ENCODE measurements at regions not wholly inside any gene's neighbourhood (a gene's known extent, or its start where the extent isn't known, plus 50 kb on each side); places are given as distances from the start of the nearest gene placed in this dataset.
"Not testable (repeated sequence)": the region's sequence is repeated elsewhere in the genome, so short reads cannot be mapped to it uniquely, and the experiment has no call there.

- TF ChIP-seq TCF7L2 (IDR thresholded peaks at IDR 0.05; ENCODE audit: low read depth, low read length) (no peak), REST (IDR thresholded peaks at IDR 0.05; ENCODE audit: insufficient read depth in 1 of 2, low read depth in 2 of 2, low read length in 1 of 2) (no peak), POLR2AphosphoS5 (IDR thresholded peaks at IDR 0.05; ENCODE audit: low read depth, low read length) (no peak), CTCF (IDR thresholded peaks at IDR 0.05) (no peak), SIN3A (IDR thresholded peaks at IDR 0.05; ENCODE audit: borderline replicate concordance, insufficient read depth, low read depth, low read length) (no peak)
- ChIA-PET CTCF (no interaction called here), POLR2A (no interaction called here)
- H3K27me3 ChIP-seq (ENCODE audit: control insufficient read depth, insufficient read depth, low read length), result no peaks in the 10 kb centered on the region
- H3K36me3 ChIP-seq (ENCODE audit: control insufficient read depth, insufficient read depth, low read length), result no peaks in the 10 kb centered on the region
- peaks cover 22% of the 10 kb centered on the region for H3K4me1 ChIP-seq (ENCODE audit: control insufficient read depth, insufficient read depth, low read length)
- BruUV-seq (replicated peaks), result no TSS peak
- ATAC-seq, result no peak
- no peak overlapping the region for H3K4me3 ChIP-seq (ENCODE audit: low read depth in 2 of 2, low read length in 2 of 2)
- intact Hi-C loops (cut with micrococcal nuclease; ENCODE audit: unreplicated experiment), result loop anchor here (5.0 kb wide), 1 partner anchor 132 kb away; the partner anchor contains the start of gene FAM3C
- no peak for DNase-seq (ENCODE audit: low read depth, low spot score)
- H3K27ac ChIP-seq (ENCODE audit: low read length), result peak overlapping the region; percentile 86
- in situ Hi-C loops (cut with HindIII; ENCODE audit: low pct_unique_long_range_greater_than_20kb, low sequenced_read_pairs), result no loop called here
- H3K9me3 ChIP-seq (ENCODE audit: control insufficient read depth, insufficient read depth, low read depth, low read length), result peaks cover 25% of the 10 kb centered on the region; the same call in 1 of the 2 replicates
Measured at GRCh38 chr7:121529003-121529402, 132.9 kb upstream of the FAM3C start.

- CTCF ChIA-PET; H3K27me3 ChIP-seq (ENCODE audit: control insufficient read depth, insufficient read depth, low read length); POLR2A ChIA-PET; in situ Hi-C loops (cut with HindIII; ENCODE audit: low pct_unique_long_range_greater_than_20kb, low sequenced_read_pairs); BruUV-seq (replicated peaks); H3K9me3 ChIP-seq (ENCODE audit: control insufficient read depth, insufficient read depth, low read depth, low read length); H3K27ac ChIP-seq (ENCODE audit: low read length); H3K4me3 ChIP-seq (ENCODE audit: low read depth in 2 of 2, low read length in 2 of 2); H3K36me3 ChIP-seq (ENCODE audit: control insufficient read depth, insufficient read depth, low read length); ATAC-seq; DNase-seq (ENCODE audit: low read depth, low spot score): not testable (repeated sequence)
- intact Hi-C loops (cut with micrococcal nuclease; ENCODE audit: unreplicated experiment), result loop anchor here (5.0 kb wide), 1 partner anchor 129 kb away; the partner anchor contains the start of gene FAM3C
- H3K4me1 ChIP-seq (ENCODE audit: control insufficient read depth, insufficient read depth, low read length), result peaks cover 22% of the 10 kb centered on the region
Measured at GRCh38 chr7:121526210-121526609, 130.1 kb upstream of the FAM3C start.

- Histone ChIP-seq H3K4me3 (ENCODE audit: low read depth in 2 of 2, low read length in 2 of 2) (no peak overlapping the region), H3K9me3 (ENCODE audit: control insufficient read depth, insufficient read depth, low read depth, low read length) (no peaks in the 10 kb centered on the region), H3K4me1 (ENCODE audit: control insufficient read depth, insufficient read depth, low read length) (peaks cover 13% of the 10 kb centered on the region), H3K27ac (ENCODE audit: low read length) (0 out of 2 replicates have a peak overlapping the region, but pooled peaks have one; percentile 14), H3K36me3 (ENCODE audit: control insufficient read depth, insufficient read depth, low read length) (no peaks in the 10 kb centered on the region), H3K27me3 (ENCODE audit: control insufficient read depth, insufficient read depth, low read length) (no peaks in the 10 kb centered on the region)
- CTCF ChIA-PET, result no interaction called here
- POLR2A ChIA-PET, result no interaction called here
- BruUV-seq (replicated peaks), result no TSS peak
- intact Hi-C loops (cut with micrococcal nuclease; ENCODE audit: unreplicated experiment) (loop anchor here (5.0 kb wide), 1 partner anchor 128 kb away; the partner anchor contains the start of gene FAM3C), in situ Hi-C loops (cut with HindIII; ENCODE audit: low pct_unique_long_range_greater_than_20kb, low sequenced_read_pairs) (no loop called here)
- TF ChIP-seq TCF7L2 (IDR thresholded peaks at IDR 0.05; ENCODE audit: low read depth, low read length), result no peak
- TF ChIP-seq POLR2AphosphoS5 (IDR thresholded peaks at IDR 0.05; ENCODE audit: low read depth, low read length), result no peak
- no peak for TF ChIP-seq SIN3A (IDR thresholded peaks at IDR 0.05; ENCODE audit: borderline replicate concordance, insufficient read depth, low read depth, low read length)
- TF ChIP-seq REST (IDR thresholded peaks at IDR 0.05; ENCODE audit: insufficient read depth in 1 of 2, low read depth in 2 of 2, low read length in 1 of 2), result no peak
- no peak for TF ChIP-seq CTCF (IDR thresholded peaks at IDR 0.05)
- no peak for ATAC-seq
- no peak for DNase-seq (ENCODE audit: low read depth, low spot score)
Measured at GRCh38 chr7:121525155-121525819, 129.2 kb upstream of the FAM3C start.
